ENCODE measurements at regions not wholly inside any gene's neighbourhood (a gene's known extent, or its start where the extent isn't known, plus 50 kb on each side); places are given as distances from the start of the nearest gene placed in this dataset.

DNA sequence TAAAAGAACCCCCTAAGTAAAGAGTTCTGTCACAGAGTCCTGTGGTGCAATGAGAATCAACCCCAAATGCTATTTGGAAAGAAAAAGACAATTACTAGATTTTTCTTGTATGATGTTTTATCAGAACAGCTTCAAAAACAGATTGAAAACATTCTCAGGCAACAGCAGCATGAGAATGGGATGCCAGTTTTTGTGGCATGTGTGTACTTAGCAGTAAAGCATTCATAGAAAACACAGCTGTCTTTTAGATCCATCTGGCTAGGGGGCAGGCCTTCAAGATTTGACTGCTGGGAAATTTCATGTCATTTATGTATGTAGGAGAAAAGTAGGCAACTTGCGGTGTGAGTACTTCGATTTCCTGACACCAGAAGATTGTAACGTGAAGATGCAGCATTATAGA is 170.5 kb upstream of the HTR2A start:
- no peak for ATAC-seq (ENCODE audit: low read depth)
- POLR2A ChIA-PET (ENCODE audit: unreplicated experiment), result no interaction called here
- no peaks in the 10 kb centered on the region for H3K27me3 ChIP-seq (ENCODE audit: control insufficient read depth, insufficient read depth, low read length)

More for the DNA sequence above, 170.5 kb upstream of the HTR2A start:
- H3K9me1 ChIP-seq (ENCODE audit: insufficient read depth, low read length), result no peaks in the 10 kb centered on the region
- H2BK5ac ChIP-seq (ENCODE audit: low read depth, low read length, poor library complexity, severe bottlenecking), result no peak overlapping the region
- no peak overlapping the region for H2AFZ ChIP-seq (replicated peaks; ENCODE audit: low read length, poor library complexity)
- CTCF ChIA-PET, result no interaction called here
- no peak overlapping the region for H2BK120ac ChIP-seq (ENCODE audit: low read depth, low read length)
- H3K23ac ChIP-seq (ENCODE audit: low read depth, low read length), result no peak overlapping the region
- no peaks in the 10 kb centered on the region for H3K4me1 ChIP-seq (ENCODE audit: control insufficient read depth, insufficient read depth, low read length)
- H3K9ac ChIP-seq (ENCODE audit: low read depth, low read length), result no peak overlapping the region
- no peak overlapping the region for H2BK20ac ChIP-seq (ENCODE audit: low read depth, low read length)
- H3K56ac ChIP-seq (ENCODE audit: extremely low read depth, insufficient read depth, low read length), result no peak overlapping the region
- no peak for DNase-seq
- WGBS, 2 experiments (ENCODE audit: extremely low coverage in 2 of 2, insufficient read length in 1 of 2), result 76% methylated on average over 2 of the region's 3 CpGs; no CpG with 5 or more reads in 1 of the 2 experiments
- in situ Hi-C loops (cut with MboI; ENCODE audit: low sequenced_read_pairs) (no loop called here), intact Hi-C loops (cut with micrococcal nuclease) (no loop called here), dilution Hi-C loops (cut with HindIII; ENCODE audit: low sequenced_read_pairs, unreplicated experiment) (no loop called here)
- no peak overlapping the region for H2AK9ac ChIP-seq (replicated peaks; ENCODE audit: low read depth, low read length, poor library complexity)
- H3K27ac ChIP-seq (ENCODE audit: insufficient read depth, low read length), result no peak overlapping the region
- no peaks in the 10 kb centered on the region for H4K20me1 ChIP-seq (ENCODE audit: insufficient read depth, low read length)
- H3K4ac ChIP-seq (ENCODE audit: low read depth, low read length), result no peak overlapping the region
- H3K18ac ChIP-seq (ENCODE audit: low read depth, low read length), result no peak overlapping the region
- H4K8ac ChIP-seq (ENCODE audit: low read depth in 2 of 2, low read length in 2 of 2), result no peak overlapping the region
- H2BK15ac ChIP-seq (ENCODE audit: low read depth, low read length), result no peak overlapping the region
- no peaks in the 10 kb centered on the region for H3K79me1 ChIP-seq (ENCODE audit: low read depth in 1 of 2, low read length in 2 of 2)
- TF ChIP-seq MAZ (IDR thresholded peaks at IDR 0.05; ENCODE audit: borderline replicate concordance, low read depth, low read length) (no peak), RFX5 (IDR thresholded peaks at IDR 0.05; ENCODE audit: low read depth, low read length) (no peak)
- H3K4me2 ChIP-seq (ENCODE audit: low read depth, low read length), result no peak overlapping the region
- no peaks in the 10 kb centered on the region for H3K9me3 ChIP-seq (ENCODE audit: control insufficient read depth, insufficient read depth, low read length)
- no peak overlapping the region for H4K91ac ChIP-seq (ENCODE audit: insufficient read depth, low read depth, low read length)
- no peak overlapping the region for H2AK5ac ChIP-seq (ENCODE audit: low read depth, low read length)
- H3K14ac ChIP-seq (replicated peaks; ENCODE audit: low read depth, low read length), result no peak overlapping the region
- no TSS peak for BruUV-seq (replicated peaks)
- H3K4me3 ChIP-seq (ENCODE audit: insufficient read depth, low read depth, low read length), result no peak overlapping the region
- no peak overlapping the region for H4K5ac ChIP-seq (ENCODE audit: low read depth, low read length)
- no peaks in the 10 kb centered on the region for H3K36me3 ChIP-seq (ENCODE audit: control insufficient read depth, insufficient read depth, low read length)
